ENCODE measurements at regions not wholly inside any gene's neighbourhood (a gene's known extent, or its start where the extent isn't known, plus 50 kb on each side); places are given as distances from the start of the nearest gene placed in this dataset.

DNA sequence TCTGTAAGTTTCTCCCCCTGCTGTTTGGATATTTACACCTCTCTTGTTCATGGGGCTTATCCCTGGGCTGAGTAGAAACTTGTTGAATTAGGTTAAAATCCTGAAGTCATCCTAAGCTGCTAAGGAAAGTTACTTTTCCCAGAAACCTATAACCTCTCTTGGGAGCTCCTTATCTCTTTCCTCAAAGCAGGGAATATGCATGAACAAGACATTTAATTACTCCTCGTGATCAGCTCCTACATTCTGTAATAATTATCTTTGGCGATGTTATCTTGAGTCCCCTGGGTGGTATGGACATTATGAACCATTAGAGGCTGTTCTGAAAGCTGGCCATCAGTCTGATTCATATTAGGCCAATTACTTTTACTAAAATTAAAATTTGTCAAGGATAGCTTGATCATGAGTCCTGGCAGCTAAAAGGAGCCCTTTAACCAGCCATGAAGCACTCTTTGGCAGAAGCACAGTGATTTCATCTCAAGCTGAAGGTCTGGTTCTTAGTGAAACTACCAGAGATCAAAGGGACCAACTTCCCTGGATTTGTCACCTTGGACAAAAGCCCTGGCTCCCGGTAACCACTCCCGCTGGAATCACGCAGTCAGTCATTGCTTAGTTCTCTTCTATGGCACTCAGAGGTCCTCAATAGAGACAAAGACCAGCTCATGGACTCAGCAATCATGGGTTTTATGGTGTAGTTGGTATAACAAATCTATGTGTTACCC is 811.8 kb downstream of the UQCRFS1 start (continued):
- TF ChIP-seq ZNF335 (tag by site-specific recombination; conservative IDR thresholded peaks at IDR 0.05) (no peak), IKZF3 (tag by site-specific recombination; IDR thresholded peaks at IDR 0.05) (peak; percentile 75), ZNF777 (tag by site-specific recombination; IDR thresholded peaks at IDR 0.05; ENCODE audit: borderline replicate concordance) (no peak), HOXA7 (CRISPR knock-in tag; IDR thresholded peaks at IDR 0.05; ENCODE audit: borderline replicate concordance) (no peak), ZNF558 (tag by site-specific recombination; IDR thresholded peaks at IDR 0.05) (0 out of 2 replicates have a peak, but pooled peaks have one; percentile 41), ZNF133 (tag by site-specific recombination; IDR thresholded peaks at IDR 0.05) (no peak), ZNF350 (tag by site-specific recombination; IDR thresholded peaks at IDR 0.05) (no peak), ZNF544 (tag by site-specific recombination; IDR thresholded peaks at IDR 0.05) (no peak), ZNF37A (tag by site-specific recombination; IDR thresholded peaks at IDR 0.05) (no peak), ZNF785 (tag by site-specific recombination; IDR thresholded peaks at IDR 0.05) (no peak), ZNF138 (tag by site-specific recombination; IDR thresholded peaks at IDR 0.05; ENCODE audit: borderline replicate concordance) (no peak), ZNF157 (tag by site-specific recombination; IDR thresholded peaks at IDR 0.05) (no peak), ZNF670 (tag by site-specific recombination; IDR thresholded peaks at IDR 0.05; ENCODE audit: low read depth) (no peak), ZNF19 (tag by site-specific recombination; IDR thresholded peaks at IDR 0.05; ENCODE audit: low read depth) (no peak), ZNF211 (tag by site-specific recombination; IDR thresholded peaks at IDR 0.05; ENCODE audit: low read depth) (no peak), KLF10 (tag by site-specific recombination; IDR thresholded peaks at IDR 0.05) (peak; percentile 80), ZNF48 (tag by site-specific recombination; IDR thresholded peaks at IDR 0.05) (no peak), ZNF561 (tag by site-specific recombination; IDR thresholded peaks at IDR 0.05; ENCODE audit: borderline replicate concordance) (no peak), ZNF621 (tag by site-specific recombination; IDR thresholded peaks at IDR 0.05) (no peak), ZXDB (tag by site-specific recombination; IDR thresholded peaks at IDR 0.05) (peak; percentile 55; the same call in 1 of the 2 replicates), HOXD13 (CRISPR knock-in tag; IDR thresholded peaks at IDR 0.05; ENCODE audit: borderline replicate concordance) (no peak), KLF16 (tag by site-specific recombination; IDR thresholded peaks at IDR 0.05) (no peak), ZNF426 (tag by site-specific recombination; IDR thresholded peaks at IDR 0.05) (no peak)
- TF ChIP-seq, protein P1, sequence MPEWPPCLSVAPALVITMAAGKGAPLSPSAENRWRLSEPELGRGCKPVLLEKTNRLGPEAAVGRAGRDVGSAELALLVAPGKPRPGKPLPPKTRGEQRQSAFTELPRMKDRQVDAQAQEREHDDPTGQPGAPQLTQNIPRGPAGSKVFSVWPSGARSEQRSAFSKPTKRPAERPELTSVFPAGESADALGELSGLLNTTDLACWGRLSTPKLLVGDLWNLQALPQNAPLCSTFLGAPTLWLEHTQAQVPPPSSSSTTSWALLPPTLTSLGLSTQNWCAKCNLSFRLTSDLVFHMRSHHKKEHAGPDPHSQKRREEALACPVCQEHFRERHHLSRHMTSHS (tag by site-specific recombination; IDR thresholded peaks at IDR 0.05), result no peak
- TF ChIP-seq, protein P2, sequence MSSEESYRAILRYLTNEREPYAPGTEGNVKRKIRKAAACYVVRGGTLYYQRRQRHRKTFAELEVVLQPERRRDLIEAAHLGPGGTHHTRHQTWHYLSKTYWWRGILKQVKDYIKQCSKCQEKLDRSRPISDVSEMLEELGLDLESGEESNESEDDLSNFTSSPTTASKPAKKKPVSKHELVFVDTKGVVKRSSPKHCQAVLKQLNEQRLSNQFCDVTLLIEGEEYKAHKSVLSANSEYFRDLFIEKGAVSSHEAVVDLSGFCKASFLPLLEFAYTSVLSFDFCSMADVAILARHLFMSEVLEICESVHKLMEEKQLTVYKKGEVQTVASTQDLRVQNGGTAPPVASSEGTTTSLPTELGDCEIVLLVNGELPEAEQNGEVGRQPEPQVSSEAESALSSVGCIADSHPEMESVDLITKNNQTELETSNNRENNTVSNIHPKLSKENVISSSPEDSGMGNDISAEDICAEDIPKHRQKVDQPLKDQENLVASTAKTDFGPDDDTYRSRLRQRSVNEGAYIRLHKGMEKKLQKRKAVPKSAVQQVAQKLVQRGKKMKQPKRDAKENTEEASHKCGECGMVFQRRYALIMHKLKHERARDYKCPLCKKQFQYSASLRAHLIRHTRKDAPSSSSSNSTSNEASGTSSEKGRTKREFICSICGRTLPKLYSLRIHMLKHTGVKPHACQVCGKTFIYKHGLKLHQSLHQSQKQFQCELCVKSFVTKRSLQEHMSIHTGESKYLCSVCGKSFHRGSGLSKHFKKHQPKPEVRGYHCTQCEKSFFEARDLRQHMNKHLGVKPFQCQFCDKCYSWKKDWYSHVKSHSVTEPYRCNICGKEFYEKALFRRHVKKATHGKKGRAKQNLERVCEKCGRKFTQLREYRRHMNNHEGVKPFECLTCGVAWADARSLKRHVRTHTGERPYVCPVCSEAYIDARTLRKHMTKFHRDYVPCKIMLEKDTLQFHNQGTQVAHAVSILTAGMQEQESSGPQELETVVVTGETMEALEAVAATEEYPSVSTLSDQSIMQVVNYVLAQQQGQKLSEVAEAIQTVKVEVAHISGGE (tag by site-specific recombination; conservative IDR thresholded peaks at IDR 0.05; ENCODE audit: low read depth), result no peak
- TF ChIP-seq, protein P3, sequence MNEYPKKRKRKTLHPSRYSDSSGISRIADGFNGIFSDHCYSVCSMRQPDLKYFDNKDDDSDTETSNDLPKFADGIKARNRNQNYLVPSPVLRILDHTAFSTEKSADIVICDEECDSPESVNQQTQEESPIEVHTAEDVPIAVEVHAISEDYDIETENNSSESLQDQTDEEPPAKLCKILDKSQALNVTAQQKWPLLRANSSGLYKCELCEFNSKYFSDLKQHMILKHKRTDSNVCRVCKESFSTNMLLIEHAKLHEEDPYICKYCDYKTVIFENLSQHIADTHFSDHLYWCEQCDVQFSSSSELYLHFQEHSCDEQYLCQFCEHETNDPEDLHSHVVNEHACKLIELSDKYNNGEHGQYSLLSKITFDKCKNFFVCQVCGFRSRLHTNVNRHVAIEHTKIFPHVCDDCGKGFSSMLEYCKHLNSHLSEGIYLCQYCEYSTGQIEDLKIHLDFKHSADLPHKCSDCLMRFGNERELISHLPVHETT (tag by site-specific recombination; IDR thresholded peaks at IDR 0.05), result peak; percentile 74
- TF ChIP-seq, protein P4, sequence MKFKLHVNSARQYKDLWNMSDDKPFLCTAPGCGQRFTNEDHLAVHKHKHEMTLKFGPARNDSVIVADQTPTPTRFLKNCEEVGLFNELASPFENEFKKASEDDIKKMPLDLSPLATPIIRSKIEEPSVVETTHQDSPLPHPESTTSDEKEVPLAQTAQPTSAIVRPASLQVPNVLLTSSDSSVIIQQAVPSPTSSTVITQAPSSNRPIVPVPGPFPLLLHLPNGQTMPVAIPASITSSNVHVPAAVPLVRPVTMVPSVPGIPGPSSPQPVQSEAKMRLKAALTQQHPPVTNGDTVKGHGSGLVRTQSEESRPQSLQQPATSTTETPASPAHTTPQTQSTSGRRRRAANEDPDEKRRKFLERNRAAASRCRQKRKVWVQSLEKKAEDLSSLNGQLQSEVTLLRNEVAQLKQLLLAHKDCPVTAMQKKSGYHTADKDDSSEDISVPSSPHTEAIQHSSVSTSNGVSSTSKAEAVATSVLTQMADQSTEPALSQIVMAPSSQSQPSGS (tag by site-specific recombination; IDR thresholded peaks at IDR 0.05; ENCODE audit: low read depth), result no peak
- TF ChIP-seq, protein P5, sequence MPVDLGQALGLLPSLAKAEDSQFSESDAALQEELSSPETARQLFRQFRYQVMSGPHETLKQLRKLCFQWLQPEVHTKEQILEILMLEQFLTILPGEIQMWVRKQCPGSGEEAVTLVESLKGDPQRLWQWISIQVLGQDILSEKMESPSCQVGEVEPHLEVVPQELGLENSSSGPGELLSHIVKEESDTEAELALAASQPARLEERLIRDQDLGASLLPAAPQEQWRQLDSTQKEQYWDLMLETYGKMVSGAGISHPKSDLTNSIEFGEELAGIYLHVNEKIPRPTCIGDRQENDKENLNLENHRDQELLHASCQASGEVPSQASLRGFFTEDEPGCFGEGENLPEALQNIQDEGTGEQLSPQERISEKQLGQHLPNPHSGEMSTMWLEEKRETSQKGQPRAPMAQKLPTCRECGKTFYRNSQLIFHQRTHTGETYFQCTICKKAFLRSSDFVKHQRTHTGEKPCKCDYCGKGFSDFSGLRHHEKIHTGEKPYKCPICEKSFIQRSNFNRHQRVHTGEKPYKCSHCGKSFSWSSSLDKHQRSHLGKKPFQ (tag by site-specific recombination; IDR thresholded peaks at IDR 0.05), result no peak
- TF ChIP-seq, protein P6, sequence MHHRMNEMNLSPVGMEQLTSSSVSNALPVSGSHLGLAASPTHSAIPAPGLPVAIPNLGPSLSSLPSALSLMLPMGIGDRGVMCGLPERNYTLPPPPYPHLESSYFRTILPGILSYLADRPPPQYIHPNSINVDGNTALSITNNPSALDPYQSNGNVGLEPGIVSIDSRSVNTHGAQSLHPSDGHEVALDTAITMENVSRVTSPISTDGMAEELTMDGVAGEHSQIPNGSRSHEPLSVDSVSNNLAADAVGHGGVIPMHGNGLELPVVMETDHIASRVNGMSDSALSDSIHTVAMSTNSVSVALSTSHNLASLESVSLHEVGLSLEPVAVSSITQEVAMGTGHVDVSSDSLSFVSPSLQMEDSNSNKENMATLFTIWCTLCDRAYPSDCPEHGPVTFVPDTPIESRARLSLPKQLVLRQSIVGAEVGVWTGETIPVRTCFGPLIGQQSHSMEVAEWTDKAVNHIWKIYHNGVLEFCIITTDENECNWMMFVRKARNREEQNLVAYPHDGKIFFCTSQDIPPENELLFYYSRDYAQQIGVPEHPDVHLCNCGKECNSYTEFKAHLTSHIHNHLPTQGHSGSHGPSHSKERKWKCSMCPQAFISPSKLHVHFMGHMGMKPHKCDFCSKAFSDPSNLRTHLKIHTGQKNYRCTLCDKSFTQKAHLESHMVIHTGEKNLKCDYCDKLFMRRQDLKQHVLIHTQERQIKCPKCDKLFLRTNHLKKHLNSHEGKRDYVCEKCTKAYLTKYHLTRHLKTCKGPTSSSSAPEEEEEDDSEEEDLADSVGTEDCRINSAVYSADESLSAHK (tag by site-specific recombination; IDR thresholded peaks at IDR 0.05), result peak; percentile 53
